Natural killer cell (primary cell): ENCODE measurements at regions not wholly inside any gene's neighbourhood (a gene's known extent, or its start where the extent isn't known, plus 50 kb on each side); places are given as distances from the start of the nearest gene placed in this dataset.

Experiments used
- ATAC-seq, 3 donors: fragments of 150-1000 bp in 2 of 3; fragments of 200-7000 bp in 1 of 3; cut with Tn5 transposase; 1 replicate in 1 of 3; 2 replicates in 2 of 3; pipeline ENCODE4 v1.10.0; 2021; ENCODE audit warnings: mild to moderate bottlenecking in 2 of 3, moderate library complexity in 2 of 3
- DNase-seq, 2 donors: peaks; one replicate each; pipeline versions ENCODE4 v3.0.0 to v3.0.0-alpha.2; 2013 to 2021; ENCODE audit warnings: mixed read lengths in 1 of 2
- H3K27ac ChIP-seq: one replicate; pipeline ENCODE4 v1.5.1; 2013; ENCODE audit warnings: mild to moderate bottlenecking, low read length
- H3K27me3 ChIP-seq: one replicate; pipeline ENCODE4 v1.6.1; 2013; ENCODE audit warnings: low read length; ENCODE audit not compliant: control insufficient read depth, insufficient read depth
- H3K36me3 ChIP-seq: one replicate; pipeline ENCODE4 v1.6.1; 2013; ENCODE audit warnings: low read length; ENCODE audit not compliant: control insufficient read depth, insufficient read depth
- H3K4me1 ChIP-seq: one replicate; pipeline ENCODE4 v1.6.1; 2013; ENCODE audit warnings: low read length; ENCODE audit not compliant: control insufficient read depth, insufficient read depth
- H3K4me3 ChIP-seq: one replicate; pipeline ENCODE4 v1.5.1; 2013; ENCODE audit warnings: low read length
- H3K9me3 ChIP-seq: one replicate; pipeline ENCODE4 v1.6.1; 2013; ENCODE audit warnings: low read length; ENCODE audit not compliant: control insufficient read depth, insufficient read depth
- H3K27ac Mint-ChIP-seq, 2 donors: one replicate each; pipeline ENCODE4 v1.8.0; 2022; ENCODE audit warnings: mild to moderate bottlenecking in 2 of 2, mixed read lengths in 2 of 2, moderate library complexity in 1 of 2
- H3K27me3 Mint-ChIP-seq, 2 donors: one replicate each; pipeline ENCODE4 v1.8.0; 2022; ENCODE audit warnings: low read depth in 2 of 2, mixed read lengths in 2 of 2
- H3K36me3 Mint-ChIP-seq: one replicate; pipeline ENCODE4 v1.8.0; 2022; ENCODE audit warnings: mixed read lengths
- H3K4me1 Mint-ChIP-seq, 2 donors: one replicate each; pipeline ENCODE4 v1.8.0; 2022; ENCODE audit warnings: mixed read lengths in 2 of 2
- H3K4me3 Mint-ChIP-seq: one replicate; pipeline ENCODE4 v1.8.0; 2022; ENCODE audit warnings: mild to moderate bottlenecking, moderate library complexity, mixed read lengths
- H3K9me3 Mint-ChIP-seq, 2 donors: one replicate each; pipeline ENCODE4 v1.8.0; 2022; ENCODE audit warnings: mixed read lengths in 2 of 2
- WGBS: methylation state at CpG from one replicate; pipeline ENCODE4 v1.1.7; 2013; ENCODE audit warnings: missing lambda C conversion rate; ENCODE audit not compliant: insufficient coverage; 5-methylcytosine and 5-hydroxymethylcytosine counted together
- intact Hi-C: fragments of 100-400 bp; cut with micrococcal nuclease; formaldehyde crosslinking; loops from one replicate; pipeline ENCODE4 v1.14.2; 2022
- TF ChIP-seq, protein P1 (sequence below): fragments of 200-600 bp; IDR thresholded peaks from one replicate; pipeline ENCODE4 v1.8.0; 2022; ENCODE audit warnings: antibody characterized with exemption

DNA sequence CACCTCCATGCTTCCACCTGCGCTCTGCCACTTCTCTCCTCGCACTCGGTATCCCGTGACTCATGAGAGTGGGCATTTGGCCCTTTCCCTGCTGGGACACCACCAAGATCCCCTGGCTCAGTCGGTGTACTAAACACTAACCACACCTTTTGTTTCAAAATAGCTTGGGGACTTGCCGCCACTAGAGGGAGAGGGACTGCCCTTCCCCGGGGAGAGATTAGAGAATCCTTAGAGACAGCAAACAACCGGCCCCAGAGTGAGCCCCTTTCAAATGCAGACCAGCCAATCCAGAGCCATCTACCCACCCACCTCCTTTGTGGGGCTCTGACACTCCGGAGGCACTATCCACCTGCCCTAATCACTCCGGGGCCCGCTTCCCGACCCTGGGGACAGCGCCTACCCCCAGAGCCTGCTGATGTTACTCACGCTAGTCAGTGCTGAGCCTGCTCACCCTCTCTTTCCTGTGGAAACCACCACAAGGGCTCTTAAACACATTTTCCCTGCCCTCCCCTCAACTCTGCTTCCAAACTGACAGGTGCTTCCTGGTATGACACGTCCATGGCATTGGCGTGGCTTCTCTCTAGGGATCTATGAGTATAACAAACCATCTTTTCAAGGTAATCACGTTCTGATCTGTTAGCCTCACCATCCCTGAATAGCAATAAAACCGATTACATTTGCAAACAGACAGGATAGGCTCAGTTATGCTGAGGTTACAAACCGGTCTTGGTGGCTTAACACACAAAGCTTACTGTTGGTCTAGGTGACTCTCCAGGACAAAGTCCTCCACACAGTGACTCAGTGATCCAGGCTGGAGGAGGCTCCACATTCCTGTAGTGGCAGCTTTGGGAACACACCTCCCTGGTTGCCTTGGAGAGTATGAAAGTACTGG, 180.1 kb upstream of the MVB12B start:
- Histone ChIP-seq H3K27me3 (peaks cover 2% of the 10 kb centered on the region), H3K4me3 (no peak overlapping the region), H3K36me3 (no peaks in the 10 kb centered on the region), H3K27ac (no peak overlapping the region), H3K4me1 (peaks cover 5% of the 10 kb centered on the region), H3K9me3 (no peaks in the 10 kb centered on the region)
- TF ChIP-seq, protein P1, sequence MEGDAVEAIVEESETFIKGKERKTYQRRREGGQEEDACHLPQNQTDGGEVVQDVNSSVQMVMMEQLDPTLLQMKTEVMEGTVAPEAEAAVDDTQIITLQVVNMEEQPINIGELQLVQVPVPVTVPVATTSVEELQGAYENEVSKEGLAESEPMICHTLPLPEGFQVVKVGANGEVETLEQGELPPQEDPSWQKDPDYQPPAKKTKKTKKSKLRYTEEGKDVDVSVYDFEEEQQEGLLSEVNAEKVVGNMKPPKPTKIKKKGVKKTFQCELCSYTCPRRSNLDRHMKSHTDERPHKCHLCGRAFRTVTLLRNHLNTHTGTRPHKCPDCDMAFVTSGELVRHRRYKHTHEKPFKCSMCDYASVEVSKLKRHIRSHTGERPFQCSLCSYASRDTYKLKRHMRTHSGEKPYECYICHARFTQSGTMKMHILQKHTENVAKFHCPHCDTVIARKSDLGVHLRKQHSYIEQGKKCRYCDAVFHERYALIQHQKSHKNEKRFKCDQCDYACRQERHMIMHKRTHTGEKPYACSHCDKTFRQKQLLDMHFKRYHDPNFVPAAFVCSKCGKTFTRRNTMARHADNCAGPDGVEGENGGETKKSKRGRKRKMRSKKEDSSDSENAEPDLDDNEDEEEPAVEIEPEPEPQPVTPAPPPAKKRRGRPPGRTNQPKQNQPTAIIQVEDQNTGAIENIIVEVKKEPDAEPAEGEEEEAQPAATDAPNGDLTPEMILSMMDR: no peak
- Mint-ChIP-seq H3K4me1 (peaks cover 0 to 9% of the 10 kb centered on the region in 2 donors), H3K36me3 (no peaks in the 10 kb centered on the region), H3K4me3 (no peak overlapping the region), H3K9me3 (no peaks in the 10 kb centered on the region), H3K27me3 (peaks cover 19 to 51% of the 10 kb centered on the region in 2 donors), H3K27ac (no peak overlapping the region)
- 5% methylated on average over 19 of the region's 19 CpGs for WGBS
- peak in 1 of 3 donors; percentile 54 for ATAC-seq
- intact Hi-C loops: no loop called here
- DNase-seq: peak in 1 of 2 donors; percentile 20

DNA sequence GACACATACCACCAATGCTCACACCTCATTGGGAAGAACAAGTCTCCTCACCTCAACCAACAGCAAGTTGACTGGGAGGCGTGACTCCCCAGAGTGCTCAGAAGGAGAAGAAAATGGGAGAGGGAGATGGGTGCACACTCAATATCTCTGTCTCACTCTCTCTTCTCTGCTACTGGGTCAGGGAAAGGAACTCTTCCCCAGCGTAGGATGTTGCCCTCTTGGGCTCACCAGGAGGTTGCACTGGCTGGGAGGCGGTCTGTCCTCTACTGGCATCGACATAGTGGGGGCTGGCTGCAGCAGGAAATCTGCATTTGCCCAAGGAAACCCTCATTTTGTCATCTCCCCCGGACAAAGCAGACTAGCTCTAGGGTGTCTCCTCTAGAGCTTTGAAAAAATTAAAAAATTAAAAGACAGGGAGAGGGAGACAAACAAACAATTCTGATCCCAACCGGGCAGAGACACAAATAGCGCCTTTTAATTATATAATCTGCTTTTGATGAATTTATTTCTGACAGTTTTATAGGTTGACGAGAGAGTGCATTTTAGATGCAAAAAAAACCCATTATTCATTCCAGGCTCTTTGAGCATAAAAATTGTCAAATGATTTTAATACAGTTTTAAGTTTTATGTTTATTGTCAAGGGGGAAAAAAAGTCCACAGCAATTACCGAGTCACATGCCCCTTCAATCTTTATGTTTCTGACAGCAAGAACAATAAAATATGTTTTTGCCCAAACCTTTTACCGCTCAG, 179.3 kb upstream of the MVB12B start:
- TF ChIP-seq, protein P1: no peak
- H3K4me3 Mint-ChIP-seq: no peak overlapping the region
- Histone ChIP-seq H3K27ac (no peak overlapping the region), H3K9me3 (no peaks in the 10 kb centered on the region), H3K27me3 (peaks cover 2% of the 10 kb centered on the region), H3K4me3 (no peak overlapping the region), H3K36me3 (no peaks in the 10 kb centered on the region), H3K4me1 (peaks cover 5% of the 10 kb centered on the region)
- intact Hi-C loops: no loop called here
- no peaks in the 10 kb centered on the region for H3K9me3 Mint-ChIP-seq
- H3K4me1 Mint-ChIP-seq: peaks cover 0 to 9% of the 10 kb centered on the region in 2 donors
- no peak for DNase-seq
- no peaks in the 10 kb centered on the region for H3K36me3 Mint-ChIP-seq
- 61% methylated on average over 8 of the region's 10 CpGs for WGBS
- no peak for ATAC-seq
- H3K27me3 Mint-ChIP-seq: peaks cover 16 to 46% of the 10 kb centered on the region in 2 donors
- H3K27ac Mint-ChIP-seq: no peak overlapping the region

DNA sequence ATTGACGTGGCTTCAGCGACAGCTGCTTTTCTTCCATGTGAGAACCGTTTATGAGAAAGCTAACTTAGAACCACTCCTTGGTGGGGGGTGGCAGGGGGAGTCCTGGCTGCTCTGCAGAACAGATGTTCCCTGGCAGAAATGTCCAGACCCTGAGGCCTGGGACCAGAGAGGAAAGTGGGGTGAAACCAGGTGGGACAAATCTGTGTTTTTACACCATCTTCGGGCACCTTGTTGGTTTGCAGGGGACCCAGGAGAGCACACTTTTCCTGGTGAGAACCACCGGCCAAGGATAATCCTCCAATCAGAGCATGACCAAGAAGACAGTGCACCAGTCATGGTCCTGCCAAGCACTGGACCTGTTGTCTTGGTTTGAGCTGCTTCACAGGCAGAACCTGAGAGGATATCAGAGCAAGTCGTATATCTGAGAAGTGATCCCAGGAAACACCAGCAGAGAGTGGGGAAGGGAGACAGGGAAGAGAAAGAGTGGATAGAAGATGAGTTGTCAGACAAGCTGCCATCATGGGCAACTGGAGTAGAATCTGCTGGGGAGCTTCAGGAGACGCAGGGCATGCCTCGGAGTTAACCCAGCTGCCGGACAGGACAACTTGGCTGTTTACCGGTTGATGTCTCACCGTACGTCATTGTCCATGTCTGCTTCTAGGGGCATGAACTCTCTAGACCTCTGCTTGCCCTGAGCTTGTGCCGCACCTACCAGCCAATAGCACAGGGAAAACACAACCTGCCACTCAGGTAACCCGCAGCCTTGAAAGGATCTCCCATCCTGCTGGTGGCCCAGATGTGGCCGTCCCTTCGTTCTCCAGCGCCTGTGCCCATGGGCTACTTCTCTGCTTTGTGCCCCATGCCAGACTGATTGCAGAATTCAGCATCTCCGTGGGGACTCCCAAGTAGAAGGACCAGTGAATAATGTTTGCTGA, 178.4 kb upstream of the MVB12B start:
- no peak overlapping the region for H3K4me3 Mint-ChIP-seq
- WGBS: 80% methylated on average over 18 of the region's 18 CpGs
- Histone ChIP-seq H3K27me3 (peaks cover 2% of the 10 kb centered on the region), H3K4me1 (peaks cover 5% of the 10 kb centered on the region), H3K27ac (no peak overlapping the region), H3K9me3 (no peaks in the 10 kb centered on the region), H3K4me3 (no peak overlapping the region), H3K36me3 (no peaks in the 10 kb centered on the region)
- no peaks in the 10 kb centered on the region for H3K9me3 Mint-ChIP-seq
- H3K27me3 Mint-ChIP-seq: peaks cover 13 to 39% of the 10 kb centered on the region in 2 donors
- TF ChIP-seq, protein P1: no peak
- H3K4me1 Mint-ChIP-seq: peaks cover 0 to 9% of the 10 kb centered on the region in 2 donors
- no peak for ATAC-seq
- intact Hi-C loops: no loop called here
- no peak overlapping the region for H3K27ac Mint-ChIP-seq
- no peak for DNase-seq
- H3K36me3 Mint-ChIP-seq: no peaks in the 10 kb centered on the region
